Gastroesophageal sphincter (tissue), 3 donors: ENCODE measurements at regions not wholly inside any gene's neighbourhood (a gene's known extent, or its start where the extent isn't known, plus 50 kb on each side); places are given as distances from the start of the nearest gene placed in this dataset.

Experiments used
- CTCF ChIP-seq, 4 experiments: fragments of 200-600 bp in 2 of 4; fragments of 450-650 bp in 2 of 4; sonication (generic) in 1 of 4; IDR thresholded peaks; one replicate each; pipeline ENCODE4 v1.5.1; 2017 to 2019; ENCODE audit warnings: antibody characterized with exemption in 4 of 4, mild to moderate bottlenecking in 2 of 4, moderate library complexity in 2 of 4
- POLR2A ChIP-seq, 2 donors: fragments of 450-650 bp; IDR thresholded peaks; one replicate each; pipeline ENCODE4 v1.6.1; 2017; ENCODE audit warnings: antibody characterized with exemption in 2 of 2, mild to moderate bottlenecking in 2 of 2, moderate library complexity in 1 of 2

GRCh38 chr15:70588613-70589012 lies 174.7 kb downstream of the UACA start:
- TF ChIP-seq CTCF (IDR thresholded peaks at IDR 0.05) (no peak), POLR2A (IDR thresholded peaks at IDR 0.05) (no peak)
